ENCODE measurements at regions not wholly inside any gene's neighbourhood (a gene's known extent, or its start where the extent isn't known, plus 50 kb on each side); places are given as distances from the start of the nearest gene placed in this dataset.
"Not testable (repeated sequence)": the region's sequence is repeated elsewhere in the genome, so short reads cannot be mapped to it uniquely, and the experiment has no call there.

DNA sequence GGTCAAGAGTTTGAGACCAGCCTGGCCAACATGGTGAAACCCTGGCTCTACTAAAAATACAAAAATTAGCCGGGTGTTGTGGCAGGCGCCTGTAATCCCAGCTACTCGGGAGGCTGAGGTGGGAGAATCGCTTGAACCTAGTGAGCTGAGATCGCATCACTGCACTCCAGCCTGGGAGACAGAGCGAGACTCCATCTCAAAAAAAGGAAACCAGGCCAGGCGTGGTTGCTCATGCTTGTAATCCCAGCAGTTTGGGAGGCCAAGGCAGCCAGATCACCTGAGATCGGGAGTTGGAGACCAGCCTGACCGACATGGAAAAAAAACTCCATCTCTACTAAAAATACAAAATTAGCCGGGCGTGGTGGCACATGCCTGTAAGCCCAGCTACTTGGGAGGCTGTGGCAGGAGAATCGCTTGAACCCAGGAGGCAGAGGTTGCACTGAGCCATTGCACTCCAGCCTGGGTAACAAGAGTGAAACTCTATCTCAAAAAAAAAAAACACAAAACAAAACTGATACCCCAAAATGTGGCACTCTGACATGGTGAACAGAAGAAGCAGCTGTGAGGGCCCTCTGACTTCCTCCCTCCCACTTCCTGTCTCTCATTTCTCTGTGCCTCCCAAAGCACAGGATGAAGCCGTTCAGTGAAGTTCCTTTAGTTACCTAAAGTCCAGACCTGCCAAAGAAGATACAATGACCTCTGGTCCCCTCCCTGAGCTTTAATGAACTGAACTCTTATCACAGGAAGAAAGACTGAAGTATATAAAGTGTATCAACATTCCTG is 93.2 kb upstream of the GRIN2A start:
- DNase-seq: not testable (repeated sequence)

DNA sequence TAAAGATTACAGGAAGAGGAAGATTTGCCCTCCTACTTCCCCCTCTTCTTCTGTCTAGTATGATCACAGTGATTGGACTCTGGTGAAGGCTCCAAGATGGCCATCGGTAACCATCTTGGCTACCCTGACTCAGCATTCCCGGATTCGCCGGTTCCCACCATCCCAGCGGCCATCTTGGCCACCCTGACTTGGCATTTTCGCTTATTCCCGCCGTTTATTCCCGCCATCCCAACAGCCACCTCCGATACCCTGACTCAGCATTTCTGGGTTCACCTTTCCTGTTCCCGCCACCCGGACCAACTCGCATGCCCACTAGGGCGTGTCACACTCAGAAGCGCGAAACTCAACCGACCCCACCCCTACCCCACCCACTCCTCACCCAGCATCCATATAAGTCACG is 95.4 kb upstream of the GRIN2A start:
- DNase-seq: no peak

DNA sequence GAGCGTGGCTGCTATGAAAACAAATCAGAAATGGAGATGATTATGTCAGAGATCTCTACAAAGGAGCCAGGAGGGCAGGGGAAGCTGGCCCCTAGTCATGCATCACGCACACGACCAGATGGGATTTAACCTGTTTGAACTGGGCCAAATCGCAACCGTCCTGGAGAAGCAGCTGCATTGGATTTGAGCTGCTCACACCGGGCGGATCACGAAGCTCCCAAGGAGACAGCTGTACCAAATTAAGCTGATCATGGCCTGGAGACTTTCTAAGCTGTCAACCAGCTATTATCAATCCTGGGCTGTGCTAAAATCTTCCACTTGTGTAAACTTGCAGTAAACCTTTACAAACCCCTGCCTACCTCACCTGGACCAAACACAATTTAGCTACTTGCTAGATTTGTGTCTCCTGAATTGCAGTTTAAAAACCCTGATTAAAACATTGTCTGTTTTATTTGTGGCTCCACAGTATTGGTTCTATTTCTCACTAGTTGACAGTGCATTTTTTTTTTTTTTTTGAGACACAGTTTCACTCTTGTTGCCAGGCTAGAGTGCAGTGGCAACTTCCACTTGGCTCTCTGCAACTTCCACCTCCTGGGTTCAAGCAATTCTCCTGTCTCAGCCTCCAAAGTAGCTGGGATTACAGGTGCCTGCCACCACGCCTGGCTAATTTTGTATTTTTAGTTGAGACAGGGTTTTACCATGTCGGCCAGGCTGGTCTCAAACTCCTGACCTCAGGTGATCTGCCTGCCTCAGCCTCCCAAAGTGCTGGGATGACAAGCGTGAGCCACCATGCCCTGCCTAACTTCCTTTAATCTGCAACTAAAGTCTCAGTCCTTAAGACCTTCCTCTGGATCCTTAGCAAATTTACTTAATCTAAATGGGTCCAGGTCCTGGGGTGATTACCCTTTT is 98.3 kb upstream of the GRIN2A start:
- DNase-seq: no peak

DNA sequence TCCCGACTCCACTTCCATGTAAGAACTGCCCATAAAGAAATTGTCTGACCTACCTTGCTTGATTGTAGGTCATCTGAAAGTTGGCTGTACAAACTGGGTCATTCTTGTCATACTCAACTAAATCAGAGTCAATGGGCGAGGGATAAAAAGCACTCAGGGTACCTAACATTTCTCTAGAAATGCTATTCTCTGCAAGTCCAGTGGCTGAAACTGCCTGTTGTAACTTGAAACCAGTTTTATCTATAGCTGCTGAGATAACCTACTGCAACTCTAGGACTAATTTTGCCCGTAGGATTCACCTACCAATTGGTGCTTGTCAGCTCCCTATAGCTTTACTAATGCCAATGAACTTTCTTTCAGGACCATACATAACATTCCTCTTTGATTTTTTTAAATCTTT is 100.1 kb upstream of the GRIN2A start:
- DNase-seq: no peak

DNA sequence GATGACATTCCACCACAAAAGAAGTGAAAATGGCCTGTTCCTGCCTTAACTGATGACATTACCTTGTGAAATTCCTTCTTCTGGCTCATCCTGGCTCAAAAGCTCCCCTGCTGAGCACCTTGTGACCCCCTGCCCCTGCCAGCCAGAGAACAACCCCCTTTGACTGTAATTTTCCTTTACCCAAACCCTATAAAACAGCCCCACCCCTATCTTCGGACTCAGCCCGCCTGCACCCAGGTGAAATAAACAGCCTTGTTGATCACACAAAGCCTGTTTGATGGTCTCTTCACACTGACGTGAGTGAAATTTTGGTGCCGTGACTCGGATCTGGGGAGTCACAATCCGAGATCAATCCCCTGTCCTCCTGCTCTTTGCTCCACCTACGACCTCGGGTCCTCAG is 101.0 kb upstream of the GRIN2A start:
- not testable (repeated sequence) for DNase-seq

DNA sequence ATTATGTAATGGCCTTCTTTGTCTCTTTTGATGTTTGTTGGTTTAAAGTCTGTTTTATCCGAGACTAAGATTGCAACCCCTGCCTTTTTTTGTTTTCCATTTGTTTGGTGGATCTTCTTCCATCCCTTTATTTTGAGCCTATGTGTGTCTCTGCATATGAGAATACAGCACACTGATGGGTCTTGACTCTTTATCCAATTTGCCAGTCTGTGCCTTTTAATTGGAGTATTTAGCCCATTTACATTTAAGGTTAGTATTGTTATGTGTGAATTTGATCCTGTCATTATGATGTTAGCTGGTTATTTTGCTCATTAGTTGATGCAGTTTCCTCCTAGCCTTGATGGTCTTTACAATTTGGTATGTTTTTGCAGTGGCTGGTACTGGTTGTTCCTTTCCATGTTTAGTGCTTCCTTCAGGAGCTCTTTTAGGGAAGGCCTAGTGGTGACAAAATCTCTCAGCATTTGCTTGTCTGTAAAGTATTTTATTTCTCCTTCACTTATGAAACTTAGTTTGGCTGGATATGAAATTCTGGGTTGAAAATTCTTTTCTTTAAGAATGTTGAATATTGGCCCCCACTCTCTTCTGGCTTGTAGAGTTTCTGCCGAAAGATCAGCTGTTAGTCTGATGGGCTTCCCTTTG is 95.3 kb upstream of the ATF7IP2 start:
- DNase-seq: not testable (repeated sequence)

DNA sequence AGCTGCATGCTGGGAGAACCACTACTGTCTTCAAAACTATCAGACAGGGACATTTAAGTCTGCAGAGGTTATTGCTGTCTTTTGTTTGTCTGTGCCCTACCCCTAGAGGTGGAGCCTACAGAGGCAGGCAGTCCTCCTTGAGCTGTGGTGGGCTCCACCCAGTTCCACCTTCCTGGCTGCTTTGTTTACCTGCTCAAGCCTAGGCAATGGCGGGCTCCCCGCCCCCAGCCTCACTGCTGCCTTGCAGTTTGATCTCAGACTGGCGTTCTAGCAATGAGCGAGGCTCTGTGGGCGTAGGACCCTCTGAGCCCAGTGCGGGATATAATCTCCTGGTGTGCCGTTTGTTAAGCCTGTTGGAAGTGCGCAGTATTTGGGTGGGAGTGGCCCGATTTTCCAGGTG is 93.7 kb upstream of the ATF7IP2 start:
- DNase-seq: not testable (repeated sequence)

DNA sequence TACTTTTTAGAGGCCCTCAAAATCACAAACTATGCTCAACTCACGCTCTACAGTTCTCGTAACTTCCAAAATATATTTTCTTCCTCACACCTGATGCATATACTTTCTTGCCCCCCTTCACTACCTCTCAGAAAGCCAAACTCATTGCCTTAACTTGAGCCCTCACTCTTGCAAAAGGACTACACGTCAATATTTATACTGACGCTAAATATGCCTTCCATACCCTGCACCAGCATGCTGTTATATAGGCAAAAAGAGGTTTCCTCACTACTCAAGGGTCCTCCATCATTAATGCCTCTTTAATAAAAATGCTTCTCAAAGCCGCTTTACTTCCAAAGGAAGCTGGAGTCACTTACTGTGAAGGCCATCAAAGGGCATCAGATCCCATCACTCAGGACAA is 92.9 kb upstream of the ATF7IP2 start:
- not testable (repeated sequence) for DNase-seq

DNA sequence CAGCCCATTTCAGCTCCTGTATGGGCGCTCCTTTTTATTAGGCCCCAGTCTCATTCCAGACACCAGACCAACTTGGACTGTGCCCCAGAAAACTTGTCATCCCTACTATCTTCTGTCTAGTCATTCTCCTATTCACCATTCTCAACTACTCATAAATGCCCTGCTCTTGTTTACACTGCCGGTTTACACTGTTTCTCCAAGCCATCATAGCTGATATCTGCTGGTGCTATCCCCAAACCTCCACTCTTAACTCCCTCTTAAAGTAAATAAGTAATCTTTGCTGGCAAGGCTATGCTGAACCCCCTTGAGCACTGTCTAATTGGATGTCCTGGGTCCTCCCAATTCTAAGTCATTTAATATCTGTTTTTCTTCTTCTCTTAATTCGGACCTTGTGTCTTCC is 91.7 kb upstream of the ATF7IP2 start:
- not testable (repeated sequence) for DNase-seq

DNA sequence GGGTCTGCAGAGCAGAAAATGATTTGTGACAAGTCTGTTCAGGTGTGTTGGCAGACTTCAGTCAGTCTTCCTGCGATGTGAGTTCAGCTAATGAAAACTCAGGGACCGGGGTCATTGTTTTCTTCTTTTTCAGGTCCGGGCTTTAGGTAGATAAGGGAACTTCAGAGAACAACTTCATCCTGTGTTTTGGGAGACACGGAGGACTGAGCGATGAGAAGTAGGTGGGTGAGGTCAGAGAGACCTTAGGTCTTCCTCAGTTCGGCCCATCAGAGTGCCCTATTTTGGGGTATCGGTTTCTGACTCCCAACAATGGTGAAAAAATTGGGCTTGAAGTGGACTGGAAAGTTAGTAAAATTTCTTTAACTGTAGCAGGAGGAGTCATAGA is 88.9 kb upstream of the ATF7IP2 start:
- no peak for DNase-seq

DNA sequence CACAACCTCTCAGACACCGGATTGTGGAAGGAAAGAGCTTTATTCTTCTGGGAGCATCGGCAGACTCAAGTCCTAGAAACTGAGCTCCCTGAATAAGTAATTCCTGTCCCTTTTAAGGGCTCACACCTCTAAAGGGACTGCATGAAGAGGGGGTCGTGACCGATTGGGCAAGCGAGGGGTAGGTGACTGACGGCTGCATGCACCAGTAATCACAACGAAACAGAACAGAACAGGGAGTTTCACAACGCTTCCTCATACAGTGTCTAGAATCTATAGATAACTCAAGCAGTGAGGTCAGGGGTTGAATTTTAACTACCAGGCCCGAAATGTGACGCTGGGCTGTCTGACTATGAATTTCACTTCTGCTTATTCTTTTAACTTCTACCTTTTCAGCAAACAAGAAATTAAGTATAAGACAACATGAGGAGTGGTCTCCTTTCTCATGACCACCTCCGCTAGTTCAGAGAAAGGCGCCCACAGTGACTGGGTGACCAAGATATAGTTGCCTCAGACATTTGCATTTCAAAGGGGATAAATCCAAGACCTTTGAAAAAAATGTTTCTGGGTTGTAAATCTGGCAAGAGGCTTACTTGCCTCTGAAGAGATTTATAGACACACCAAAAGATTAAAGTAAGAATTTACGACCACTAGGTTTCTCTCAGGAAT is 88.4 kb upstream of the ATF7IP2 start:
- no peak for DNase-seq

DNA sequence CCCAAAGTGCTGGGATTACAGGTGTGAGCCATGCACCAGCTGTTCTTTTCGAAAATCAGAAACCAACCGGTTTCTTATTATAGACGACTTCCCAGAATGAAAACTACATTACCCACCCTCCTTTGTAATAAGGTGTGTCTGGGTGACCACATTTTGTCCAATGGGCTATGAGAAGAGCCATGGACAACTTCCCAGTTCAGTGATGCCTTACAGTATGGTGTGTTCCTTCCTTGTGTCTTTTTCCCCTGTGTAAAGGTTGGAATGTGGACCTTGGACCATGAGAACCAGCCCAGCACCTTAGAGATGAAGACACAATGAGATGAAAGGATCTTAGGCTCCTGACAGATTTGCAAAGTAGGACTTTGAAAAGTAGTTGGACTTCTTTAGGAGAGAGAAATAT is 85.0 kb upstream of the ATF7IP2 start:
- no peak for DNase-seq

DNA sequence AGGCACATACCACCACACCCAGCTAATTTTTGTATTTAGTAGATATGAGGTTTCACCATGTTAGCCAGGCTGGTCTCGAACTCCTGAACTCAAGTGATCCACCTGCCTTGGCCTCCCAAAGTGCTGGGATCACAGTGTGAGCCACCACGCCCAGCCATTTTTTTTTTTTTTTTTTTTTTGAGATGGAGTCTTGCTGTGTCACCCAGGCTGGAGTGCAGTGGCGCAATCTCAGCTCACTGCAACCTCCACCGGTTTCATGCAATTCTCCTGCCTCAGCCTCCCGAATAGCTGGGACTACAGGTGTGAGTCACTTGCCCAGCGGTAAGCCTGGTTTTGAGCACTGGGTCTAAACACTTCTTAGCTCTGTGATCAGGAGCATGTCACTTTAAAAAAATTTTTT is 84.3 kb upstream of the ATF7IP2 start:
- not testable (repeated sequence) for DNase-seq

DNA sequence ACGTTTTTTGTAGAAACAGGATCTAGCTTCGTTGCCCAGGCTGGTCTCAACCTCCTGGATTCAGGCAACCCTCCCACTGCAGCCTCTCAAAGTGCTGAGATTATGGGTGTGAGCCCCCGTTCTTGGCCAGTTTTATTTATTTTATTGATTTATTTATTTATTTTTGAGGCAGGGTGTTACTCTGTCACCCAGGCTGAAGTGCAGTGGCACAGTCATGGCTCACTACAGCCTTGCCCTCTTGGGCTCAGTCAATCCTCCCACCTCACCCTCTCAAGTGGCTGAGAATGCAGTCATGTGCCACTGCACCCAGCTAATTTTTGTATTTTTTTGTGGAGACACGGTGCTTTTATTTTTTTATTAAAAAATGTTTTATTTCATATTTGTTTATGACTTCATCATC is 79.9 kb upstream of the ATF7IP2 start:
- DNase-seq: no peak

DNA sequence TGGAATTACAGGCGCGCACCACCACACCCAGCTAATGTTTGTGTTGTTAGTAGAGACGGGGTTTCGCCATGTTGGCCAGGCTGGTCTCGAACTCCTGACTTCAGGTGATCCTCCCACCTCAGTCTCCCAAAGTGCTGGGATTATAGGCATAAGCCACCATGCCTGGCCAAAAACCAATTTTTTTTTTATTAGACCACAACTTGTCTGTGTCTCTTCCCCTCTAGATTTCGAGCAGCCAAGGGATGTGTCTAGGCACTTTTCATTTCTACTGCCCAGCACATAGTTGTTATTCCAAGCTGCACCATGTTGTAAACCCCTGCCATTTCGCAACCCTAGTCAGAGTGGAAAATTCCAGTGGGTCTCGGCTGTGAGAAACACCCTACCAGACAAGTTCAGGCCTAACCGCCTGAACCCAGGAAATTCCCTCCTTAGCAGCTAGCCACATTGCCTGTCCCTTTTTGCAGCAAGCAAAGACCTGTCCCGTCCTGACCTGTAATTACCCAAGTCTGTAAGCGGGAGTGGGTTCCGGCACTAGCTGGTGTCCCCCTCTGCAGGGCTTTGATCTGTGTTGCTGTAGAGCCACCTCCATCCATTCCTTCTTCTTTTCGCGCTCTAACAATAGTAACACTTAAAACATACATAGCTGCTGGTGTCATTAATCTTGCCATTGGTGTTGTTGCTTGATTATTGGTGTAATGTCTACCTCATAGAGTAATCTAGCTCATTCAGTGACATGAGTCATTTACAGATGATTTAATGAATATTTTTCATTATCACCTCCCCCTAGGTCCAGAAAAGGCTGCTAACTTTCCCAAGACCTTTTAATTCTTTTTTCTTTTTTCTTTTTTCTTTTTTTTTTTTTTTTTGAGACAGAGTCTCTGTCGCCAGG is 77.3 kb upstream of the ATF7IP2 start:
- DNase-seq: no peak

DNA sequence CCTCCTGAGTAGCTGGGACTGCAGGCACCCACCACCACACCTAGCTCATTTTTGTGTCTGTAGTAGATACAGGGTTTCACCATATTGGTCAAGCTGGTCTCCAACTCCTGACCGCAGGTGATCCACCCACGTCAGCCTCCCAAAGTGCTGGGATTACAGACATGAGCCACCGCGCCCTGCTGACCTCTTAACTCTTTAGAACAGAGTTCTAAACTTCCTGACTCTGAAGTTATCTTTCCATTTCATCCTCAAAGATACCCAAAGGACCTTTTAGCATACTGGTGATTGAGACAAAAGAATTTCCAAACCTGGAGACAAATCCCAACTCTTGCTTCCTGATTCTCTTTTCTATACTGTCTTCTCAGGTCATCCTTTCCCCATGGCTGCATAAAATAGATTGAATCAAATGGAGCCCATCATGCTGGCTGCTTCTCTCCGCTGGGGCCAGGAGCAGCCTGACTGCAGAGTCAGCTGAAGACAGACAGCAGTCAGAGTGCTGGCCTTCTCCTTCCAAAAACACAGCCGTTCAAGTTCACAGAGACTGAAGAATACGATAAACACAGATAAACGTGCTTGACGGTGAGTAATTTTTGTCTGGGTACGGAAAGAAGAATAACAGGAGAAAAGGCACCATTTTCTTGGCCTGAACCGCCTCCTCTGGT is 76.5 kb upstream of the ATF7IP2 start:
- DNase-seq: no peak

DNA sequence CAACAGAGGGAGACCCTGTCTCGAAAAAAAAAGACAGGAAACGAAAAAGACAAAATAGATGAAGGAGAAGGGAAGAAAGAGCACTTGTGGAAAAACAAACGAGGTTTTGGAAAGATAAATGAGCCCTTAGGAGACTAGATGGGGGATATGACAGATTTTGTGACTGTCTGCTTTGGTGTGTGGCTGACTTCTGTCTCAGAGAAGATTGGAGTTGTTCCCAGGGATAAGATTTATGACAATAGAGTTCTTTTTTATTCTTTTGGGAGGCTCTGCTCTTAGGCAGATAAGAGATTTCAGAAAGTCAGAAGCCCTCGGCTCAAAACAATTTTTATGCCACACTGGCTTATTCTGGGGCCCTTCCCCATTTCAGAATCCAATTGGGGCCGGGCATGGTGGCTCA is 73.9 kb upstream of the ATF7IP2 start:
- no peak for DNase-seq

DNA sequence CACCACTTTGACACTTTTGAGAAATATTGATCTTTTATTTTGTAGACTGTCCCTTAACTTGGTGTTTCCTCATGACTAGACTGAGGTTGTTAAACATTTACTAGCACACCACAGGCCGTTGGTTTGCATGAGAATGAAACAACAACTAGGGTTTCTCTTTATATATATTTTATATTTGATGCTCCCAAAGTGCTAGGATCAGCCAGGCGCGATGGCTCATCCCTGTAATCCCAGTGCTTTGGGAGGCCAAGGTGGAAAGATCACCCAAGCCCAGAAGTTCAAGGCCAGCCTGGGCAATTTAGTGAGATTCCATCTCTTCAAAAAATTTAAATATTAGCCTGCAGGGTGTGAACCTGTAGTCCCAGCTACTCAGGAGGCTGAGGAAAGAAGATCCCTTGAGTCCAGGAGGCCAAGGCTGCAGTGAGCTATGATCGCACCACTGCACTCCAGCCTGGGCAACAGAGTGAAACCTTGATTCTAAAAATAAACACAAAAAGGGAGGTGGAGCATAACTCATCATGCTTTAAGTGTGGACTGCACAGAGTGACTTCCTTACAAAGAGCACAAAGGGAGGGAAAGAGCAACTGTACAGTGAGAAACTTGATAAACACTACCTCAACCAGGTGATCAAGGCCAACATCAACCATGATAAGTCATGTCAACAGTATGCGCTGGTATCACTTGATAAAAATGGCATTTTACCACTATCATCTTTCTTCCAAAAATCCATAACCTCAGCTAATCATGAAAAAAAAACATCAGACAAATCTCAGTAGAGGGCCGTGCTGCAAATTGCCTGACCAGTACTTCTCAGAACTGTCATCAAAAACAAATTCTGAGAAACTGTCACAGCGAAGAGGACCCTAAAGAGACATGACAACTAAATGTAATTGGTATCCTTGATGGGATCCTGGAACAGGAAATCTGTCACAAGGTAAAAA is 72.8 kb upstream of the ATF7IP2 start:
- DNase-seq: no peak

DNA sequence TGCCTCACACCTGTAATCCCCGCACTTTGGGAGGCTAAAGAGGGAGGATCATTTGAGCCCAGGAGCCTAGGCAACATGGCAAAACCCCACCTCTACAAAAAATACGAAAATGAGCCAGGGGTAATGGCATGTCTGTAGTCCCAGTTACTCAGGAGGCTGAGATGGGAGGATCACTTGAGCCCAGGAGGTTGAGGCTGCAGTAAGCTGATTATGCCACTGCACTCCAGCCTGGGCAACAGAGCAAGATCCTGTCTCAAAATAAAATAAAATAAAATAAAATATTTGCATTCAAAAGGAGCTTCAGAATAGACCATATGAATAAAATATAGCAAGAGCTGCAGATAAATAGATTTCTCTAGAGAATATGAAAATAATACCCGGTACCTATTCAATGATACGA is 71.5 kb upstream of the ATF7IP2 start:
- no peak for DNase-seq

DNA sequence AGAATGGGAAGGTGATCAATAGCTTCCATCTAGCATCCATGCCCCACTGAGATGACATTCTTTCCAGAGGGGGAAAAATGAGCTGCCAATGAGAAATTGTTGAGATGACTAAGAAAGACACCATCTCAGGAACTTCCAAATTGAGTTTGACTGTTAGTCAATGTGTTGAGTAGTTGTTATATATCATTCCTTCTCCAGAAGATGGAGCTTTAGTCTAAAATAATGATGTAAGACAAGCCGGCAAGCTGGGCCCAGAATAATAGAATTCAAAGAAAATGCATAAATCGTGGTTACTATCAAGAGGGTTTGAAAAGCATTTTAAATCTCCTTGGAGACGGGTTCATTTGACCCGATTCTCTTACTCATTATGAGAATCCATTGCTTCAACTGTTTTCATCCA is 71.0 kb upstream of the ATF7IP2 start:
- peak; percentile 39 for DNase-seq
